ENCODE measurements at regions not wholly inside any gene's neighbourhood (a gene's known extent, or its start where the extent isn't known, plus 50 kb on each side); places are given as distances from the start of the nearest gene placed in this dataset.
A peak's percentile ranks its signal among the peaks of the same experiment; 100 is the strongest.

GRCh38 chr12:126874427-126875026, 1392.4 kb upstream of the TMEM132C start:
- H3K4me3 ChIP-seq (ENCODE audit: low read depth, low read length), result no peak overlapping the region
- H3K36me3 ChIP-seq (ENCODE audit: control insufficient read depth, insufficient read depth, low read length), result no peaks in the 10 kb centered on the region
- peak; percentile 79 for TF ChIP-seq CTCF (IDR thresholded peaks at IDR 0.05; ENCODE audit: insufficient read depth, low read length, poor library complexity, severe bottlenecking)
- no peak for DNase-seq (ENCODE audit: low read depth)
- H3K27me3 ChIP-seq (ENCODE audit: control insufficient read depth, insufficient read depth, low read length), result no peaks in the 10 kb centered on the region

GRCh38 chr12:126879842-126880241, 1387.1 kb upstream of the TMEM132C start:
- H3K27me3 ChIP-seq (ENCODE audit: control insufficient read depth, insufficient read depth, low read length), result no peaks in the 10 kb centered on the region
- no peak overlapping the region for H3K4me3 ChIP-seq (ENCODE audit: low read depth, low read length)
- TF ChIP-seq CTCF (IDR thresholded peaks at IDR 0.05; ENCODE audit: insufficient read depth, low read length, poor library complexity, severe bottlenecking), result no peak
- no peaks in the 10 kb centered on the region for H3K36me3 ChIP-seq (ENCODE audit: control insufficient read depth, insufficient read depth, low read length)
- DNase-seq (ENCODE audit: low read depth), result no peak

GRCh38 chr12:126883697-126884096, 1383.3 kb upstream of the TMEM132C start:
- TF ChIP-seq CTCF (IDR thresholded peaks at IDR 0.05; ENCODE audit: insufficient read depth, low read length, poor library complexity, severe bottlenecking), result no peak
- H3K36me3 ChIP-seq (ENCODE audit: control insufficient read depth, insufficient read depth, low read length), result no peaks in the 10 kb centered on the region
- no peaks in the 10 kb centered on the region for H3K27me3 ChIP-seq (ENCODE audit: control insufficient read depth, insufficient read depth, low read length)
- H3K4me3 ChIP-seq (ENCODE audit: low read depth, low read length), result no peak overlapping the region
- DNase-seq (ENCODE audit: low read depth), result no peak

- H3K4me3 ChIP-seq (ENCODE audit: low read depth, low read length), result no peak overlapping the region
- no peaks in the 10 kb centered on the region for H3K36me3 ChIP-seq (ENCODE audit: control insufficient read depth, insufficient read depth, low read length)
- DNase-seq (ENCODE audit: low read depth), result no peak
- H3K27me3 ChIP-seq (ENCODE audit: control insufficient read depth, insufficient read depth, low read length), result no peaks in the 10 kb centered on the region
- no peak for TF ChIP-seq CTCF (IDR thresholded peaks at IDR 0.05; ENCODE audit: insufficient read depth, low read length, poor library complexity, severe bottlenecking)
Measured at GRCh38 chr12:126889501-126889900, 1377.5 kb upstream of the TMEM132C start.

GRCh38 chr12:126890097-126890496, 1376.9 kb upstream of the TMEM132C start:
- H3K36me3 ChIP-seq (ENCODE audit: control insufficient read depth, insufficient read depth, low read length), result no peaks in the 10 kb centered on the region
- DNase-seq (ENCODE audit: low read depth), result no peak
- no peaks in the 10 kb centered on the region for H3K27me3 ChIP-seq (ENCODE audit: control insufficient read depth, insufficient read depth, low read length)
- H3K4me3 ChIP-seq (ENCODE audit: low read depth, low read length), result no peak overlapping the region
- no peak for TF ChIP-seq CTCF (IDR thresholded peaks at IDR 0.05; ENCODE audit: insufficient read depth, low read length, poor library complexity, severe bottlenecking)

- TF ChIP-seq CTCF (IDR thresholded peaks at IDR 0.05; ENCODE audit: insufficient read depth, low read length, poor library complexity, severe bottlenecking), result no peak
- Histone ChIP-seq H3K36me3 (ENCODE audit: control insufficient read depth, insufficient read depth, low read length) (no peaks in the 10 kb centered on the region), H3K4me3 (ENCODE audit: low read depth, low read length) (no peak overlapping the region), H3K27me3 (ENCODE audit: control insufficient read depth, insufficient read depth, low read length) (no peaks in the 10 kb centered on the region)
- no peak for DNase-seq (ENCODE audit: low read depth)
Measured at GRCh38 chr12:126891789-126892188, 1375.2 kb upstream of the TMEM132C start.
